ENCODE measurements at regions not wholly inside any gene's neighbourhood (a gene's known extent, or its start where the extent isn't known, plus 50 kb on each side); places are given as distances from the start of the nearest gene placed in this dataset.

DNA sequence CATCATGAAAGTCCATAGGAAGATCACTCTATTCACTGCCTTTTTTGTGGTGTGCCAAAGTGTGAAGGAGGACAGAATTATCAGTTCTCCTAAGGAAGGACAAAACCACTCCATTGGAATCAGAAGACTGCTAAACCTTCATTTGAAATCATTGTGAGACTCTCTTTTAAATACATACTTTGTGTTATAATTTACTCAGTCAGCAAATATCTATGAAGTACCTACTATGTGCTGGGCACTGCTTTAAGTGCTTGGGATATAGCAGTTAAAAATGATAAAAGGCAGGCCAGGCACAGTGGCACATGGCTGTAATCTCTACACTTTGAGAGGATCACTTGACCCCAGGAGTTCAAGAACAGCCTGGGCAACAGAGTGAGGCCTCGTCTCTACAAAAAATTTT is 692.3 kb downstream of the DSC3 start:
- DNase-seq (ENCODE audit: low spot score), result no peak

DNA sequence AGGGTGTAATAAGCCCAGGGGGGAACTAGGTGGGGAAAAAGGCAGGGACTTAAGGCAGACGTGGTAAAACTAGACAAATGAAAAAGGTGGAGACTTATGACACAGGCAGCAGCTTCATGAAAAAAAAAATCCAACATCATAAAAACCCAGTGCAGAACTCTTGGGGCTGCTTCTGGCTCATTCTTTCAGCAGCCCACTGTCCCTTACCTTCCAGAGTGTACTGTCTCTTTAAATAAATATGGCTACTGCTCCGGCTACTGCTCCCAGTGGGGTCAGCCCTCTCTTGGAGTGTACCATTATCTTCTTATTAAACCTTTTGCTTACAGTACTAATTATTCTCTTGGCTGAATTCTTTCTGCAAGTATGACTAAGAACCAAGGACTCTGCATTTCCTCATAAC is 699.5 kb downstream of the DSC3 start:
- no peak for DNase-seq (ENCODE audit: low spot score)

DNA sequence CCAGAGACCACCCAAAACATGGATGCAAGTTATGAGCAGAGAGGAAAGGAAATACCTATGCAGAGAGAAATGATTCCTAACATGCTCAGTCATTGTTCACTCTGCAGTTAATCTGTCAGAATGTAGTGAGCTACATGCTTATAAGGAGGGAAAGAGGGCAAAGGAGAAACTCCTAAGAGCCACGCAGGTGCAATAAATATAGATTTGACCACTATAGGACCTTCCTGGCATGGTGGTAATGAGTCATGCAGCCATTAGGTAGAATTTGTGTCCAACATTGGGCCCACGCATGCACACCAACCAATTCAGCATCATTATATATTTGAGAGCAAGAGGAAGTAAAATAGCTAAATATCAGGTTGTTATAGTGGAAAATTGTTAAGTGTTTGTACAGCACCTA is 699.9 kb downstream of the DSC3 start:
- no peak for DNase-seq (ENCODE audit: low spot score)

DNA sequence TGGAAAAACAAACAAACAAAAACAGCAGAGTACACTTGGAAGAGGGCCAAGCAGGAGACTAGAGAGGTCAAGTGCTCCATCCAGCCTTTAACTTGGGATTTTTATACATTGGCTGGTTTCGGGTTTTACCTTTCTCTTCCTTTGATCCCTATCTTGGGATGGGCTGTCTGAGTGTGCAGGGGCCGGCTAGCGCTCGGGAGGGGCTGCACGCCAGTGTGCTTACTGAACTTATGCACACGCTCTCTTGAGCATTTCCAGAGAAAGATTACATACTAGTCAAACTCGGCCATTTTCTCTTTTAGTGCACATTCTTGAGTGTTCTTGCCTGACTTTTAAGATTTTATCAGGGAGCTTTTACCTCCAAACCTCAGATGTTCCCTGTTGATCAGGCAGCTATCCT is 707.8 kb downstream of the DSC3 start:
- no peak for DNase-seq (ENCODE audit: low spot score)

DNA sequence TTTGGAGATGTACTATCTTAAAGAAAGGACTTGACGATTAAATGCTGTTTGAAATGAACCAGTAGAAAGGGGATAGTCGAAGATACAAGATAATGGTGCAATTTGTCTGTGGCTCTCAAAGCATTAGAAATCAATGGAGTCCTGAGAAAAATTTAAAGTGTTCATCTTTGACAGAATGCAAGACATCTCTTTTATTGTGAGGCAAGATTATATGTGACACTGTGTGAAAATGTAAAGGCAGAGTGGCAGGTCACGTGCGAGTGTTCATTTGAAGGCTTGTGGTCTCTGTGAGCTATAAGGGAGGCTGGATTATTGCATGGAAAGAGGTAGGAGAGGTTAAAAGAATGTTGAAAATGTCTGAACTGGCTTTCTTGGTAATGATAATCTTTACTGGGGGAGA is 709.2 kb downstream of the DSC3 start:
- no peak for DNase-seq (ENCODE audit: low spot score)

DNA sequence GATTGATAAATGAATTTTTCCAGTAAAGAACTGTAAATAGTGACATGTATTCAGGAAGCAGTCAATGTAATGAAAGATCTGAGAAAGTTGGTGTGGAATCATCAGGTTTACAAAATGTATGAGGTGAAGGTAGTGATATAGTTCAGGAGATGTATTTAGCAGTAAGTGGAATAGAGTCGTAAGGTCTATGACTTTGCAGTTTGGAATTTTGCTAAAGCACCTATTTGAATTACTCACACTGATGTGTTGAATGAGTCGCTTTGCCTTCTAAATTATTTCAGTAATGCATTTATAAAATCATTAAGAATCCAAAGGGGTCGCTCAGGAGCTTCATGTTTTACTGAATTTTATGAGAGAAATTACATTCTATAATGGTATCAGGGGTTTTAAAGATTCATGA is 713.7 kb downstream of the DSC3 start:
- no peak for DNase-seq (ENCODE audit: low spot score)

DNA sequence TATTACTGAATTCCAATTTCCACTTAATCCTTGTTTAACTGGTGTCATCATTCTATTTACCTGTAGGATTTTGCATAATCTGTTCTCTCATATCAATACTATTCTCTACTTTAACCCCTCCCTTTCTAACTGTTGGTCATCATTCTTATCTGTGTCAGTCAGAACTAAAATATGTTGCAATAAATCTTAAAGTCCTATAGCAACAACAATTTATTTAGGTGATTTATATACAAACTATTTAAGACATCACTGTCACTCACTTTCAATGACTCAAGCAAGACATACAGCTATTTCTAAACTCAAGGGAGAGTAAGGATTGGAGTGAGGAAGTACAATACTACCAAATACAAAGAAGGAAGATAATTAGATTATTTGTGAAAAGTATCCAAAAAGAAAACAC is 740.4 kb downstream of the DSC3 start:
- no peak for DNase-seq (ENCODE audit: low spot score)

DNA sequence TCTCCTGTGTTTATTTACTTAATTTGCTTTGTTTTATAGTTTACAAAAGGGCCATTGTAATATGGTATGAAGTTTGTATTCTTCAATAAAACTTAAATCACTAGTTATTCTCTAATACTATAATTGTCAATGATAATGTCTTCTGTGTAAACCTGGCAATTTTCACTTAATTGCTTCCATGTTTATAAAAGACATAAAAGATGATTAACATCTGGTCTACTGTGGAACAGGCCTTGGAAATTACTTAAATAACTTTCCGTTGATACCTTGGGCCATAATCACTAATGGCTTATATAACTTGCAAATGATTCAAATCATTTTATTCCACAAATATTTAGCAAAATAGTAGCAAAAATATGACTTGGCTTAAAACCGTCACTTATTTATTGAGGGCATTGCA is 743.8 kb downstream of the DSC3 start:
- DNase-seq (ENCODE audit: low spot score), result no peak

DNA sequence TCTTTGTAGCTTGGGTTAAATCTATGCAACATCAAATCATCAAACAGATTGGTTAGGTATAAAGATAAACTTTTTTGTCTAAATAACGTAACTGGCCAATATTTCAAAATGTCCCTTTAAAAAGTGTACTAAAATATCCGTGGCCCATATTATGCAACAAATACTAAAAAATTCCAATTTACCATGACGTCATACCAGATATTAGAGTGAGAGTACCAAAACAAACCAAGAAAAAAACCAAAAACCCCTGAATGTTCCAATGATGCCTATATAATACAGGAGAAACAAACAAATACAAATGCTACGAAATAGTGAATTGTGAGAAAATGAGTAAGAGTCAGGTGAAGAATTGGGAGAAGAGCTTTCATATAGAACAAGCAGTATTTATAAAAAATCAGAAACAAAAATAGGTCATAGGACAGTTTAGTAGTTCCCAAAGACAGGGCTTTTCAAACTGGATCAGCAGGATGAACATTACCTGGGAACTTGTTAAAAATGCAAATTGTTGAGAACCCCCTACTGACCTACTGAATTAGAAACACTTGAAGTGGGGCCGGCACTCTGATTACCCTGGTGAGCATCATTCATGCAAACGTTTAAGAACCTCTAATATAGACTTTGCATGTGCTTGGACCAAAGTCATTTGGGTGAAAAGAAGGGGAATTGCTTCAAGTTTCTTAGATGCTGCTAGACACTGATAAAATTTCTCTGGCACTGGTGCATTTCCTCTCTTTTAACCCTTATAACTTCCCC is 753.7 kb downstream of the DSC3 start:
- no peak for DNase-seq (ENCODE audit: low spot score)

DNA sequence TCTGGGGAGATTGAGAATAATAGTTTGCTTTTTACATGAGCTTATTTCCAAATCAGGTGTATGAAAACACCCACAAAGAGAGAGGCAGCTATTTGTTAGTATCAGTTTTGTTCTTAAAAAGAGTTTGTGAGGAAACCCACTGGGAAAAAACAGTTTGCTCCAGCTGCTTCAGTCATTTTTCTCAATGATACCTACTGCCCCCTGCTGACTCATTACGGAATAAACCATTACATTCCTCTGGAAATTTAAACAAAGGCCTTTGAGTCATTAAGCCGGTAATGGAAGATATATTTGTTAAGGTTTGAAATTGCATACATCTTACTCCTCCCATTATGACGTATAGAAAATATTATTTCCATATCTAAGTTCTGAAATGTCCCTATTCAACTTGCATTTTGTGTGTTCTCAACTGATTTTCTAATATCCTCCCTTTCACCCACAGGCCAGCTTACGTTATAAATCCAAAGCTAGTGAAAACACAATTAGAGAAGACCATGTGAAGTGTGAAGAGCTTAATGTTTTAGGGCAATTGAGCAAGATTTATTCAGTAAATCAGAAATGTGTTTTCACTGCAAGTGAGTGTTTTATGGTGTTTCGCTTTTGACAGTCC is 761.6 kb downstream of the DSC3 start:
- peak; percentile 10 for DNase-seq (ENCODE audit: low spot score)

DNA sequence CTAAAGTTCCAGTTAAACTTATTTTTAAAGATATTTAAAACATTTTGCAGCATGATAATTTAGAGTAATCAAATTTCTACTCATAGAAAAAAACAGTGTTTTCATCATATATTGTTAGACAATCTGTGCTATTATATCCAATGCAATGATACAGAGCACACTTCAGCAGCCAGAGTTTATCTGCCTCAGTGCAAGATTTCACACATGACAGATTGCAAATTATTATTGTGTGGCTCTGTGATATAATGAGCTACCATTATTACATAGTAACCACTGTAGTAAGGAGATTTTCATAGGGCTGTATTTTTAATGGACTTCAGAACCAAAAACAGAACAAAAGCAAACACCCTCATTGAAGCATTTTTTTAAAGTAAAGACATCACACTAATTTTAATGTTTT is 762.4 kb downstream of the DSC3 start:
- no peak for DNase-seq (ENCODE audit: low spot score)

DNA sequence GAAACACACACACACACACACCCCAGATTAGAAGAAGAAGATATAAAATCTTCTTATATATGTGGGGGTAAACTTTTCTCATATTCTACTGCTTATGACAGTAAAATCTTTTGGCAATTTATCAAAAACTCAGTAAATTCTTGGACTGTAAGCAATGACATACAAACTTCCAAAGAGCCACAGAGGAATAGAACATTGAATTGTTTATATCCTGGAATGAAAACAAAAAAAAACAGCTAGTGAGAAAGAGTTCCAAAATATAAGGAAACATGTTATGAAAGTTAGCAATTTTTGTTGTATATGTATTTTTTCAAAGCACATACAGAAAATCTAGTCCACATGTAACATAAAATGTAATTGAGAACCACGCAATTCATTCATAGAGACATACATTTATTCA is 764.9 kb downstream of the DSC3 start:
- no peak for DNase-seq (ENCODE audit: low spot score)

DNA sequence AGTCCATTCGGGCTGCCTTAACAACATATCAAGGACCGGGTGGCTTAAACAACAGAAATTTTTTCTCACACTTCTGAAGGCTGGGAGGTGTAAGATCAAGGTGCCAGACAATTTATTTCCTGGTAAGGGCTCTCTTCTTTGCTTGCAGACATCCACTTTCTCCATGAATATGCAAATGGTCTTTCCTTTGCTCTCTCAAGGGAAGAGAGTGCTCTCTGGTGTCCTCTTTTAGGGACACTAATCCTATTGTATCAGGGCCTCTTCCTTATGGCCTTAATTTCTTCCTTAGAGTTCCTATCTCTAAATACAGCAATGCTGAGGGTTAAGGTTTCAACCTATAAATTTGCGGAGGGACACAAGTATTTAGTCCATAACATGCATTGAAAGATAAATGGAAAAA is 770.8 kb downstream of the DSC3 start:
- DNase-seq (ENCODE audit: low spot score), result no peak

DNA sequence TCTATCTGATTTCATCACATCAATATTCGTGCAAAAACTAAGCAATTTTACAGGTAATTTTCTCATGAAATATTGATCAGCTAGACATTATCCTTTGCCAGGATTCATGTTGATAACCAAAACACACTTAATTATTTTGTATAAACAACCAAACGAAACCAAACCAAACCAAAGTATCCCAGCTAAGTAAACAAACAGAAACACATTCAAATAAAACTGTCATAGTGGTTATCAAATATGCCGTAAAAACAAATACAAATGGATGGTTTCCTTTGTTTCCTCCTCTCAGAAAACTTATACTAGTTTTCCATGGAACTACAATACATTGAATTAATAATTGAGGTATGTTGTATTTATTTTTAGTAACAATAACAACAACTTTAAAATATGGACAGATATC is 777.4 kb downstream of the DSC3 start:
- DNase-seq (ENCODE audit: low spot score), result no peak

DNA sequence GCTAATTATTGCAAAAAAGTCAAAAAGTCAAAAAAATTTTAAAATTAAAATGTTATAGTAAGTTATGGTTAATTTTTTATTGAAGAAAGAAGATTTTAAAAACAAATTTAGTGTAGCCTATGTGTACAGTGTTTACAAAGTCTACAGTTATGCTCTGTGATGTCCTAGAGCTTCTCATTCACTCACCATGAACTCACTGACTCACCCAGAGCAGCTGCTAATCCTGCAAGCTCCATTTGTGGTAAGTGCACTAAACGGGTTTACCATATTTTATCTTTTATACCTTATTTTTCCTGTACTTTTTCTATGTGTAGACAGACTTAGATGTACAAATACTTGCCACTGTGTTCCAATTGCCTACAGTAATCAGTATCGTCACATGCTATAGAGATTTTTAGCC is 788.2 kb downstream of the DSC3 start:
- no peak for DNase-seq (ENCODE audit: low spot score)

DNA sequence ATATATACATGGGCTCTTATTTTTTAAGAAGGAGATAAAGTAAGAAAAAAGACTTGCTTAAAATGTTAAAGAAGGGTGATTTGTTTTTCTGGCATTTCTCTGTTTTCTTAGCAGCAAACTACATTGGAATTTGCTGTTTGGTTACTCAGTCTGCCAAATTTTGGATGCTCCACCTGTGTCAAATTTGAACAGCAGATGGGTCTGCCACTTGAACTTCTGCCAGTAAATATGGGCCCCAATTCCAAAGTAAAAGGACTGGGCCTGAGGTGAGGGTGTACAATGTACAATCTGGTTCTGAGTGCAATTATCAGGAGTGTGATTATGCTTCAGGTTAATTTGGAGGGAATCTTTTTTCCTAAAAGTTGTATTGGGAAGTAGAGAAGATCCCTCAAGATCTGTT is 794.5 kb downstream of the DSC3 start:
- DNase-seq (ENCODE audit: low spot score), result no peak

DNA sequence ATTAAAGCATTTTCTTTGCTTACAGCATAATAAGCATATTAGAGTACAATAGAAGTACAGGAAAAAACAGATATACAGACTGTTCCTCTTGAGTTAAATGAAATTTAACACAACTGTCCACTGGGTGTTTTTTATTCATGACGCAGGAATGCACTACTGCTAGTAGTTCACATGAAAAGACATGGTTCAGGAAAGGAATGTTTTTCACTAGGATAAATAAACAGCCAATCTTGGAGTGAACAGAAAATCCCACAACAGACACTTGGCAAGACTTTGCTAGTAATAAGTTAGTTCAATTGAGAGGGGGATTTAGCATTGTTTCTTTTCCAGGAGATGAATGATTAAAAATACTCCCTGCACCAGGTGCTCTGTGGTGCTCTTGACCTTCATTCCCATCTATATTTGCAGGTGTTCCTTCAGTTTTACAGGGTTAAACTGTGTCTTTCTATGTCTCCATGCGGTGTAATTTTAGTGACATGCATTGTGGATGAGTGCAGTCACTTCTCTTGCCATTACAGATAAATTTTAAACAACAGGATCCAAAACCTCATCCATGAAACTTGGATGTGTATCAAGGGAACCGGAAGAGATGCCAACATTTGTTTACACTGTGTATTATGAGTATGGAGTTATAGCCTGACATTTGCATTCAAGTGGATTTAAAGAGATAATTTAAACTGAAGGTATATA is 796.6 kb downstream of the DSC3 start:
- no peak for DNase-seq (ENCODE audit: low spot score)

DNA sequence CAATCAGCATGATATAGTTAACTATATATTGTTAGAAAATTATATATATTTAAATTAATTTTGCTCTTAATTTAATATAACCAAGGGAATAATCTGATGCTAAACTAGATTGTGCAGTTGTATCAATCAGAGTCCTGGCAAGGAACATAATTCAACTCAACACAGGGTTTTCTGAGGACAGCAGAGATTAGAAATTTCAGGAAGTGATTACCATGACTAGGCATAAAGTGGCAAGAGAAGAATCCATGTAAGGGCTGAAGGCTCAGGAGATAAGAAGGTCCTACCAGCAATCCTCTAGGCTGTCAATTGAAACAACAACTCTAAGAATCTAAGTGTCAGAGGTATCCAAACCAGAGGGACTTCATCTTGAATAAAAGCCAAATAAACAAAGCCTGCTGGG is 807.8 kb downstream of the DSC3 start:
- no peak for DNase-seq (ENCODE audit: low spot score)

DNA sequence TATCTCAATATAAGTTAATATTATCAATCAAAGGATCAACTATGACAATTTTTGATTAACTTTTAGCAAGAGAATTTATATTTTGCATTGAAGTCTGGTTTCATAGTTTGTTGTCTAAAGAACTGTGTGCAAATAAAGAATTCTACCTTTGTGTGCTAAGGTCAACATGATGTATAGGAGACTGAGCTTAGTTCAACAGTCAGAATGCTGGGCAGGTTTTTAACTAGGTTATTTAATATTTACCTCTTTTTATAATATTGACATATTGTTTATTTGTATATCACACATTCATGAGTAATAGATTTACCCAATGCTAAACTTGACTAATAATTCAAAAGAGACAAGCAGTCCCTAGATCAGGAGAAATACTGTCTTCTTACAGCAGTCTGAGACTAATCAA is 831.4 kb downstream of the DSC3 start:
- no peak for DNase-seq (ENCODE audit: low spot score)

DNA sequence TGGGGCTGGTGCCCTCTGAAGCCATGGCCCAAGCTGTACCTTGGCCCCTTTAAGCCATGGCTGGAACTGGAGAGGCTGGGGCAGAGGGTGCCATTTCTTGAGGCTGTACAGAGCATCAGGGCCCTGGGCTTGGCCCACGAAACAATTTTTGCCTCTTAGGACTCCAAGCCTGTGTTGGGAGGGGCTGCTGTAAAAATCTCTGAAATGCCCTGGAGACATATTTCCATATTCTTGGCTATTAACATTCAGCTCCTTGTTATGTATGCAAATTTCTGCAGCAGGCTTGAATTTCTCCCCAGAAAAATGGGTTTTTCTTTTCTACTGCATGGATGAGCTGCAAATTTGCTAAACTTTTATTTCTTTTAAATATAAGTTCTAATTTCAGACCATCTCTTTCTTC is 834.0 kb downstream of the DSC3 start:
- DNase-seq (ENCODE audit: low spot score), result no peak

DNA sequence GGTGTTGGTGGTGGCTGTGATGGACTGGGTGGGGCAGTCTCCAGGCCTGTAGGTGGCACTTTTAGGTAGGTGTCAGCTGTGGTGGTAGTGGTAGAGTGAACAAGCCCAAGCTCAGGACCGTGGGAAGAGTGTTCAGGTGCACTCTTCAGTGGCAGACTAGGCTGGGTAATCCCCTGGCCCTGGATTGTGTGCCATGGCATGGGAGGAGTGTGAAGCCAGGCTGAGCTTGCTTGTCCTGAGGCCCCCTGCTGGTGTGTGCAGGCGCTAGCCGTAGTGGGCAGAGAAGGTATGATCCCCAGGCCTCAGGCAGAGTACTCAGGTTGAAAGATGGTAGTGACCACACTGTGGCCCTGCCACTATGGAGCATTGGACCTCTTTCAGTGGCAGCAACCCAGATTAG is 850.3 kb downstream of the DSC3 start:
- no peak for DNase-seq (ENCODE audit: low spot score)

DNA sequence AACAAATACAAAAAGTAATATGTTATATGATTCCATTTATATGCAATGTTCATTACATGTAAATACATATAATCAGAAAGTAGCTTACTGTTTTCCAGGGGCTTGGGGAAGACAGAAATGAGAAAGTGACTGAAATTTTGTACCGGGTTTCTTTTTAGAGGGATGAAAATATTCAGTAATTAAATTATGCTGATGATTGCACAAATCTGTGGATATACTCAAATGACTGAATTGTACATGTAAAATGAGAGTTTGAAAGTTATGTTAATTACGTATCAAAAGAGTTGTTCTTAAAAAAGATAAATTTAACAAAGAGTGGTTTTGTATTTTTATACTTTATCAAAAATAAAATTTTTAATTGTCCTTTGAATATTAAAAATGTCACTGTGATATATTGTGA is 856.3 kb downstream of the DSC3 start:
- no peak for DNase-seq (ENCODE audit: low spot score)

DNA sequence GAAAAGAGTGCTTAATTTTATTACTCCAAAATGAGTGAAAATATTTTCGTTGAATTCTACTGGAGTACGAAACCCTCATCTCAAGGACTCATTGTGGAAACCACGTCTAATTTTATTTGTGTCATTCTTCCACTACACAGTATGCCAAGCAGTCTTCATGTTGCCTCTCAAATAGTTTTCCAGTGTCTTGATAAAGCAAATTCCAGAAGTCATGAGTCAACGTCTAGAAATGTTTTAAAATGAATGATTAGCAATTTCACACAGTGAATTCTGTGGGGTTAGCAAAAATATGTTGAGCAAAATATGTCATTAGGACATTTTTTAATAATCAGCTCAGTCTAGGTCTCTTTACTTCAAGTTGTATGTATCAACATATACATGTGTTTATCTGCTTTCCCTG is 865.5 kb downstream of the DSC3 start:
- no peak for DNase-seq (ENCODE audit: low spot score)
